Spleen (tissue), 11 donors: ENCODE measurements at regions not wholly inside any gene's neighbourhood (a gene's known extent, or its start where the extent isn't known, plus 50 kb on each side); places are given as distances from the start of the nearest gene placed in this dataset.

ENCODE experiments used
- DNase-seq: peaks from one replicate; pipeline ENCODE4 v3.0.0-alpha.2; 2020
- H3K27ac ChIP-seq, 8 donors: fragments of 200-600 bp; sonication (generic) in 7 of 8; 1 replicate in 4 of 8; 2 replicates in 4 of 8; pipeline versions ENCODE4 v1.5.0 to v1.8.0; 2016 to 2021; ENCODE audit warnings: inconsistent platforms in 4 of 8, mild to moderate bottlenecking in 4 of 8, moderate library complexity in 1 of 8
- H3K27me3 ChIP-seq, 7 donors: fragments of 200-600 bp; sonication (generic) in 6 of 7; replicated peaks in 1 of 7; 1 replicate in 4 of 7; 2 replicates in 3 of 7; pipeline versions ENCODE4 v1.5.0 to v1.8.0; 2016 to 2021; ENCODE audit warnings: inconsistent platforms in 3 of 7, mild to moderate bottlenecking in 1 of 7
- H3K36me3 ChIP-seq, 6 donors: fragments of 200-600 bp; sonication (generic) in 5 of 6; 1 replicate in 4 of 6; 2 replicates in 2 of 6; pipeline versions ENCODE4 v1.5.0 to v1.8.0; 2016 to 2021; ENCODE audit warnings: inconsistent platforms in 2 of 6
- H3K4me1 ChIP-seq, 6 donors: fragments of 200-600 bp; sonication (generic) in 5 of 6; 1 replicate in 3 of 6; 2 replicates in 3 of 6; pipeline versions ENCODE4 v1.5.0 to v1.8.0; 2016 to 2021; ENCODE audit warnings: inconsistent platforms in 3 of 6
- H3K4me3 ChIP-seq, 8 donors: fragments of 200-600 bp; sonication (generic) in 7 of 8; 1 replicate in 4 of 8; 2 replicates in 4 of 8; pipeline versions ENCODE4 v1.5.0 to v1.8.0; 2016 to 2021; ENCODE audit warnings: inconsistent platforms in 4 of 8, mild to moderate bottlenecking in 4 of 8, moderate library complexity in 2 of 8
- H3K9me3 ChIP-seq, 8 donors: fragments of 200-600 bp; sonication (generic) in 7 of 8; 1 replicate in 4 of 8; 2 replicates in 4 of 8; pipeline versions ENCODE4 v1.5.0 to v1.8.0; 2016 to 2021; ENCODE audit warnings: inconsistent platforms in 4 of 8
- CTCF ChIP-seq, 11 experiments: fragments of 200-600 bp in 7 of 11; fragments of 450-650 bp in 4 of 11; sonication (generic) in 4 of 11; IDR thresholded peaks in 8 of 11; conservative IDR thresholded peaks in 3 of 11; 1 replicate in 7 of 11; 2 replicates in 4 of 11; pipeline versions ENCODE4 v1.4.0 to v1.8.0; 2016 to 2021; ENCODE audit warnings: antibody characterized with exemption in 11 of 11, inconsistent platforms in 4 of 11, mild to moderate bottlenecking in 1 of 11
- POLR2A ChIP-seq, 3 donors: fragments of 450-650 bp; IDR thresholded peaks; one replicate each; pipeline ENCODE4 v1.5.1; 2017; ENCODE audit warnings: antibody characterized with exemption in 3 of 3, mild to moderate bottlenecking in 1 of 3
- POLR2AphosphoS5 ChIP-seq, 3 donors: sonication (generic); formaldehyde crosslinking; IDR thresholded peaks; one replicate each; pipeline ENCODE4 v1.5.1; 2017; ENCODE audit warnings: antibody characterized with exemption in 3 of 3
- WGBS, 5 donors: extraction: QIAGEN DNeasy Blood & Tissue Kit in 3 of 5; methylation state at CpG; one replicate each; pipeline versions ENCODE4 v1.1.5 to v1.1.7; 2013 to 2018; 5-methylcytosine and 5-hydroxymethylcytosine counted together
- intact Hi-C: fragments of 100-400 bp; cut with DNase I; formaldehyde crosslinking; loops from one replicate; pipeline ENCODE4 v1.15.0; 2023; ENCODE audit warnings: low total_unique reads
- donor health status: healthy with polysubstance abuse.
- donor health status: DM: no; HTN: no; CAD: no; lungs with moderate emphysema.
- donor health status: DM: no; HTN: no; CAD: no.
- donor health status: Bipolar disorder and iron deficiency.
- donor health status: healthy.
- donor health status: DM: no; HTN: no; CAD: no.
- donor health status: DM: yes; HTN: yes; CAD: no.

DNA sequence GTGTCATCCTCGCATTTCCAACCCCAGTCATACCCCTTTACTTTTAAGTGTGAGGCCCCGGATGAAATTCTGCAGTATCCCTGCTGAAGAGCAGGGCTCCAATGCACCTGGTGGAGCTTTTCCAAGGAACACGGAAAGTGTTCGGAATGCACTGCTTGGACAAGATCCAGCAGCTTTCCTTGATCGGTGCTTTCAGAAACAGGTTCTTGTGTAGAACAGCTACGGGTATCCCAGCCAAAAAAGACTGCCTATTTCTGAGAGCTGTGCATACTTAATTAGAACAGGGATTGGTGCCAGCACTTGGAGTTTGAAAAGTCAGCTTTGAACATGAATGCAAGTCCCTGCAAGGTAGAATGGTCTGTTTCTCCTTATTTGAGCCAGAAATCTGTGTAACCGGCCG, 87.2 kb upstream of the C1QTNF9B start:
- no peak overlapping the region for H3K27ac ChIP-seq
- 74 to 87% (median 83%) methylated on average over 8 of the region's 8 CpGs for WGBS, 5 donors
- no peaks in the 10 kb centered on the region for H3K36me3 ChIP-seq
- DNase-seq, result no peak
- H3K9me3 ChIP-seq, result no peaks in the 10 kb centered on the region
- intact Hi-C loops, result no loop called here
- TF ChIP-seq POLR2AphosphoS5 (IDR thresholded peaks at IDR 0.05) (no peak), CTCF (IDR thresholded peaks at IDR 0.05 in 8 of 11, conservative IDR thresholded peaks at IDR 0.05 in 3 of 11) (no peak), POLR2A (IDR thresholded peaks at IDR 0.05) (no peak)
- H3K27me3 ChIP-seq, result peaks cover 0 to 23% (median 10%) of the 10 kb centered on the region in 7 donors
- no peak overlapping the region for H3K4me3 ChIP-seq
- peaks cover 0 to 26% (median 13%) of the 10 kb centered on the region in 6 donors for H3K4me1 ChIP-seq

GRCh38 chr13:23985060-23985459, 87.8 kb upstream of the C1QTNF9B start:
- Histone ChIP-seq H3K27ac (no peak overlapping the region), H3K36me3 (no peaks in the 10 kb centered on the region), H3K27me3 (peaks cover 0 to 18% (median 6%) of the 10 kb centered on the region in 7 donors), H3K9me3 (no peaks in the 10 kb centered on the region), H3K4me1 (peaks cover 0 to 21% (median 8%) of the 10 kb centered on the region in 6 donors), H3K4me3 (no peak overlapping the region)
- TF ChIP-seq POLR2AphosphoS5 (IDR thresholded peaks at IDR 0.05) (no peak), CTCF (IDR thresholded peaks at IDR 0.05 in 8 of 11, conservative IDR thresholded peaks at IDR 0.05 in 3 of 11) (no peak), POLR2A (IDR thresholded peaks at IDR 0.05) (no peak)
- no peak for DNase-seq
- intact Hi-C loops, result no loop called here
- WGBS, 5 donors, result 62 to 81% (median 69%) methylated on average over 5 to 7 of the region's 7 CpGs

GRCh38 chr13:23985839-23986238, 88.5 kb upstream of the C1QTNF9B start:
- intact Hi-C loops, result no loop called here
- 76 to 87% (median 83%) methylated on average over 11 of the region's 11 CpGs for WGBS, 5 donors
- no peak for TF ChIP-seq POLR2A (IDR thresholded peaks at IDR 0.05)
- TF ChIP-seq POLR2AphosphoS5 (IDR thresholded peaks at IDR 0.05), result no peak
- DNase-seq, result no peak
- H3K4me1 ChIP-seq, result peaks cover 0 to 13% (median 3%) of the 10 kb centered on the region in 6 donors
- no peak overlapping the region for H3K27ac ChIP-seq
- H3K4me3 ChIP-seq, result no peak overlapping the region
- H3K27me3 ChIP-seq, result peaks cover 0 to 10% (median 0%) of the 10 kb centered on the region in 7 donors
- H3K9me3 ChIP-seq, result no peaks in the 10 kb centered on the region
- H3K36me3 ChIP-seq, result no peaks in the 10 kb centered on the region

DNA sequence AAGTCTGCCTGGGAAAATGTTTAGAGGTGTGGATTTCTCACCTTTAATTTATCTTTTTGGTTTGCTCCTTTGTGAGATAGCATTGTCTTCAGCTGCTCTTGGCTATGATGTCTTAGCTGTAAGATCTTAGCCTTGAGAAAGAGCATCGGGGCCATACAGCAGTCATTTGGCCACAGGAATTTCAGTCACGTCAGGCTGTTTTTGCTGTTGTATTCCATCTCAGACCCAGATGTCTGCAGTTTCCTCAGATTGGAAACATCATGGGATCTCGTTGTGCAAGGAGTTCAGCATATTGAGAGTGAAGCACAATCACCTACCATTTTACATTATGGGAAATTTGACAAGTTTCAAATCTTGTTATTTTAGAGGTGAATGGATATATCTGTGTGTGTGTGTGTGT, 89.3 kb upstream of the C1QTNF9B start:
- Histone ChIP-seq H3K27me3 (peaks cover 0 to 4% (median 0%) of the 10 kb centered on the region in 7 donors), H3K9me3 (no peaks in the 10 kb centered on the region), H3K4me1 (peaks cover 0 to 13% (median 3%) of the 10 kb centered on the region in 6 donors), H3K4me3 (no peak overlapping the region), H3K36me3 (no peaks in the 10 kb centered on the region), H3K27ac (no peak overlapping the region)
- 65 to 96% (median 83%) methylated on average over 3 of the region's 3 CpGs for WGBS, 5 donors
- no peak for DNase-seq
- intact Hi-C loops, result no loop called here
- TF ChIP-seq POLR2AphosphoS5 (IDR thresholded peaks at IDR 0.05) (no peak), POLR2A (IDR thresholded peaks at IDR 0.05) (no peak), CTCF (IDR thresholded peaks at IDR 0.05 in 8 of 11, conservative IDR thresholded peaks at IDR 0.05 in 3 of 11) (no peak)
